ENCODE measurements at regions not wholly inside any gene's neighbourhood (a gene's known extent, or its start where the extent isn't known, plus 50 kb on each side); places are given as distances from the start of the nearest gene placed in this dataset.
A peak's percentile ranks its signal among the peaks of the same experiment; 100 is the strongest.

DNA sequence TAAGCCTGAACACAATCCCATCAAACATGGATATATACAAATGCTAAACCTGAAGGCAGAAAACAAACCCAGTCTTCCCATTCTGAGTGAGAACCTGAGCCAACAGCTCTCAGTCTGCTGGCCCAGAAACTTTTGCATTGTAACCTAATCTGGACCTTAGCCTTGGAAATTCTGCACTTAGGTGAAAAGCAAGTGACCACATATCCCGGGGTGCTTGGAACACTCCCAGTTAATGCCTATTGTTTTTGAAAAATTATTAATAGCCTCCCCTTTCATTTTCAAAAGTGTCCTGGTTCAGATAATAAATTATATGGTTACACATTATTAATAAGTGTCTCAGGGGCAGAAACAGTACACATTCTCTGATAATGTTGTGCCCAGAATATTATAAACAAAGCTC is 228.3 kb upstream of the TARS1 start:
- DNase-seq, result no peak

DNA sequence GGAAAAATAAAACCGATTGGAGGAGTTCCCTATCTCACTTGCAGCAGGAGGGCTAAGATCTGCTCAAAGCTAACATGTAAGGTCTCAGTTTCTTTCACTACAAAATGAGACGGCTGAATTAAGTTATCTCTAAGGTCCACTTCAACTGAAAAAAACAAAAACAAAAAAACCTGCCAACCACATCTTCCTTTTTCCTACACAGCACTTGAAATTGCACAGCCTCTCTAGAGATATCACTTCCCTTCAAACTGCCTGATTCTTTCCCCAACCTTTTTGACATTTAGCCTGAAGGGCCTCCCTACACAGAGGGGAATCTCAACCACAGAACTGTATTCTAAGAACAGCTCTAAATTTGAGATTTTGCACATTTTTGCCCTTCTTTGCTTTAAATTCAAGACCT is 227.9 kb upstream of the TARS1 start:
- no peak for DNase-seq

DNA sequence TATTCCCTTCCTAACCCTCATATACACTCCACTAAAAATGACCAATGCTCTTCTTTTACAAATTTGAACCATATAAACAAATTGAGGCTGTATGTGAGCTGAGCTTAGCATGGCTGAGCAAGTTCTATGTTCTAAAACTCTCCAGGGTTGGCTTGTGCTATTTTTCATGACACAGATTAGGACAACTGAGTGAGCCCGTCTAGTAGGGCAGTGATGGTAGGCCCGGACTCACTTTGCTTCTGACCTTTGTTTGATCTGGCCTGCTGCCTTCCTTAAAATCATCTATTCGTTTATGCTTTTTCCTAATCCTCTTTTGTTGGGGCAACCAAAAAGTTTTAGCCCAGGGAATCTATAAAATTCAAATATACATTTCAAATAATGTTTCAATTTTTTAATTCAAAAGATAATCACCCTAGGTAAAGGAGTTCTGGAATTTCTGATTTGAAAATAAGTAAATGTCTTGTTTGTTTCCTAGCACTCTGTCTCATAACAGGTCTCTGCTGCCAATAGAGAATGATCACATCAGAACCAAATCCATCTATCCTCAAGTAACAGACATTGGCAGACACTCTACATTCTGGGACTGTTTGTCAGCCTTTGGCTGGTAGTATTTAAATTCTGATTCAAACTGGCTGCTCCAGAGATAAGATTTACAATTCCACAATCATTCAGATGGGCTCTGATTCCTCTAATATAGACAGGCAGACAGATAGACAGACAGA is 217.0 kb upstream of the TARS1 start:
- no peak for DNase-seq

DNA sequence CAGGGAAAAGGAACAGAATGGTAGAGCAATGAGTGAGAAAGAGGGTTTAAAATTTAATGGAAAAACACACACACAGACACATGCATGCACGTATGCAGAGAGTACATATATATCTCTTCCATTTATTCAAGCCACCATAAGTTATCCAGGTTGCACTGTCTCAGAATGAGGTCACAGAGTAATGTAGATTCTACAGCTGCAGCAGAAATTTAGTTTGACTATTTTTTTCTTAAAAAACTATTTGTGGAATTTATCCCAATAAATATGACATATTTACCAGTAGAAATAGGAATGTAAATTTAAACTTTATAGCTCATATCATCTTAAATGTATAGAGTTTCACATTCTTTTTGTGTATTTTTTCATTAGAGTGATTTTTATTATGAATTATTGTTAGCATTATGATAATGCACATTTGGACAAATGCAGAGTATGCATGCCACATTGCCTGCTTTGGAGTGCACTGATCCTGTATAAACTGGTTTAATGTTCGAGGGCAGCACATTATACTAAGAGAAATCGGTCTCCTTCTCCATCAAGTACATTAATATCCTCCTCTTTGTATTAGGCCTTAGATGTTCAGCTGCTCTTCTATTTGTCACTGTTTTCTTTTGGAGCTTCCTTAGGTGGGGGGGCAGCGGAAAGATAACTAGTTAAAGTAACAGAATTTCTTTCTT is 216.3 kb upstream of the TARS1 start:
- DNase-seq, result no peak

DNA sequence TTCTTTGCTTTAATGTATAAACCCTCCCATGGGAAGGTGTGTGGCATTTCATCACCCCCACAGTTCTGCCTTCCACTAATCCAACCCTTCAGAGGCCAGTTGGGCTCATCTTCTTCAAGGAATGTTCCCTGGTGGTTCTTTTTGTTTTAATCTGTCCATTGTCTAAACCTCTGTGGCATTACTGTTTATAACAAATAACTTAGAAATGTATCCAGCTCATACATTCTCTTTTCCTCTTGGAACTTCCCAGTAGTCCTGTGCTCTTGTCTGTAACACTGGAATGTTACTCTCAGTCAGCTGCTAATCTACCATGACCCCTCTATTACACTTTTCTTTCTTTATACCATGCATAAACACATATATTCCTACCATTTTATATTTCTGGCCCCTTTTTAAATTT is 213.5 kb upstream of the TARS1 start:
- no peak for DNase-seq

DNA sequence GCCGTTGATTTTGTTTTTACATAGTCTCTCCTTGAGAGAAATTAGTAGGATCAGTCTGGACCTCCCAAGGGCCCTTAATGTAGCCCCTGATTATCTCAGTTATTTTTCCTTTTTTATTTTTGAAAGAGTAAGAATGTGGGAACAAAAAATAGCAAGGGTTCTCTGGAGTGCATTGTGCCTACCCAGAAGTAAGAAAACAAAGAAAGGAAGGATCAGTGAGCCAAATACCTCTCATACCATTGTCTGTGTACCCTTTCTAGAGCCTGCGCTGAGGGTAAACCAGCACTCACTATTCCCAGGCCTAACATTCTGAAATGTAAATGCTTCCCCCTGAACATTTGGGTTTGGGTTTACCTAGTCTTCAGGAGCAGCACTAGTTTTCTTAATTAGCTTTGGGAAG is 213.0 kb upstream of the TARS1 start:
- DNase-seq, result no peak

DNA sequence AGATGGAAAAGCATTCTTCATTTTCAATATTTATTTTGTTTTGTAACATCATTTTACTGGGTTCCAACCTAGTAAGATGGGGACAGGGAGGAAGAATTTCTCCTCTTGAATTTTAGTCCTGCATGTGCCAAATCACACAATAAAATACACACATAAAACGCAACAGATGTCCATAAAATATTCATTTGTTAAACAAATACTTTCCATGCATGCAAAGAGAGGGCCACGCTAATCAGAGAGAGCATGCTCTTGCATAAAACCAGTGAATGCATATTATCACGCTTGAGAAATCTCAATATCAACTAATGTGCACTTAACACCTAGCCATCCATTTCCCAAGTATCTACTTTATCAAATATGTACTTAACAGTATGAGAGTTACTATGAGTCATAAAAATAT is 212.6 kb upstream of the TARS1 start:
- DNase-seq, result no peak

DNA sequence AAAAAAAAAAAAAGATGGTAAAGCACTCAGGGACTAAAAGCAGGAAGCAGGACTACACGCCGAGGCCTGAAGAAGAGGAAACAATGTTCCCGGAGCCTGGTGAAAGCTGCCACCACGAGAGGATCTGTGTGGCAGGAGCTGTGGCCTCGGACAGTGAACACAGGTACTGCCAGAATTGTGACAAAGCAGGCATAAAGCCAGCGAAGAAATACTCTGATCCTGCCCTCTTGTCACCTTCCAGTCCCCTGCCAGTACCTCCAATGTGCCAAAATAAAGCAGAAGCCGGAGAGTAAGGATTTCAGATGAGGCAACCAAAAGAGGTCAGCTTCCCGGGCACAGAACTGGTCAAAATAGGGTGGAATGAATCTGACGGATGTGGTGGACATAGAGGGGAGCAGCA is 211.5 kb upstream of the TARS1 start:
- DNase-seq, result no peak

DNA sequence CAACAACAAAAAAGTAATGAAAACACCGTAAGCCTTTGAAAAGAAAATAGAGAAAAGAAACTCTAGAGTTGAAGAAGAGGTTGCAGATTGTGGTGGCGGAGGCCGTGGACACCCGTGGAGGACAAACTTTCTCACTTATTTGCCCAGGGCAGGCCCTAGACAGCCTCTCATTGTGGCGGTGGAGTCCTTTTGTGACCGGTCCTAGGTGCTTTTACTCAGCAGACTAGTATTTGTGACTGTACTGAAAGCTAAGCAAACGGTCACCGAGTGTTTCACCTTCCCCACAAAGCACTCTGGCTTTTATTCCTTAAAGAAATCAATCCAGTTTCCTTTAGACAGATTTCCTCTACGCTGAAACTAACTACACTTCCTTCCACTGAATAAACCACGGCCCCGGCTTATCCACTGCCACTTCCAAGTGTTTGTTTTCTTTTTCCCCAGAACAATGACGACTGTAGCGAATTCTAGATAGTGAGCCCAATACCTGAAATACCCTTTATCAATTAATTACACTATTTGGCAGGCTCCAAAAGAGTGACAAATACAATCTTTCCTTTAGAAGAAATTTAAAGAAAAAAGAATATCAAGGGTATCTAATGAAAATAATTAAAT is 210.2 kb upstream of the TARS1 start:
- no peak for DNase-seq

DNA sequence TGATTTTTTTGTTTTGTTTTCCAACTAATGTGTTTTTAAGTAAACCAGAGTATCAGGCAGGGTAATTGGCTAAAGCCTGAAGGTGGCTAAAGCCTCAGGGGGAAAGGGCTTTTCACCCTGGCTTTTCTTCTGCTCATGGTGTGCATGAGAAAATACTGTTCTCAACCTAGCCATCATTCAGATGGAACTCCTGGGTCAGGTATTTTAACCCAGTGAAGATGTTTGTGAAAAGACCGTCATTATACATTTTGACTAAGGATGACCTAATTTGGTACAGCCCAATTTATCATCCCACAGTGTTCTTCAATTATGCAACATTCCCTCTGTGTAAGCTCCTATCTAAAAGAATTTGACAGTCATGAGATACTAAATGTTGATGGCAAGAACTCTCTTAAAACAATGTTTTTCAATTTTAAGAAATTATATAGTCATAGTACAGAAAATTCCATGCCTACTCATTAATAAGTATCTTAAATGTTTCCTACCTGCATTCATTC is 209.5 kb upstream of the TARS1 start:
- no peak for DNase-seq

DNA sequence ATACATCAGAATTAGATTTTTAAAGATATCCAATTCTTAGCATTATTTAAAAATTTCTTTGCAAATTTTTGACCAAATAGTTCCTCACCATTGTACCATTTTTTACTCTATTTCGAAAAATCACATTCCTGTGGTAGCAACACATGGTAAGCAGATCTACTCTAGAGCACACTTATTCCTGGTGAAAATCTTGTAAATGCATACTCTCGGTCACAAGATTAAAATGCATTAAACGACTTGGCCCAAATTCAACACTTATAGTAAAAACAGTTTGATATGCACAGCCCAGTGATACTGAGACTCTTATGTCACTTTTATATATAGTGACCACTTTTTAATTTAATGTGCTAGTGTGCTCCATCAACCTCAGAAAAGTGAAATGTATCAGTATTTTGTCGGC is 208.8 kb upstream of the TARS1 start:
- DNase-seq, result no peak

DNA sequence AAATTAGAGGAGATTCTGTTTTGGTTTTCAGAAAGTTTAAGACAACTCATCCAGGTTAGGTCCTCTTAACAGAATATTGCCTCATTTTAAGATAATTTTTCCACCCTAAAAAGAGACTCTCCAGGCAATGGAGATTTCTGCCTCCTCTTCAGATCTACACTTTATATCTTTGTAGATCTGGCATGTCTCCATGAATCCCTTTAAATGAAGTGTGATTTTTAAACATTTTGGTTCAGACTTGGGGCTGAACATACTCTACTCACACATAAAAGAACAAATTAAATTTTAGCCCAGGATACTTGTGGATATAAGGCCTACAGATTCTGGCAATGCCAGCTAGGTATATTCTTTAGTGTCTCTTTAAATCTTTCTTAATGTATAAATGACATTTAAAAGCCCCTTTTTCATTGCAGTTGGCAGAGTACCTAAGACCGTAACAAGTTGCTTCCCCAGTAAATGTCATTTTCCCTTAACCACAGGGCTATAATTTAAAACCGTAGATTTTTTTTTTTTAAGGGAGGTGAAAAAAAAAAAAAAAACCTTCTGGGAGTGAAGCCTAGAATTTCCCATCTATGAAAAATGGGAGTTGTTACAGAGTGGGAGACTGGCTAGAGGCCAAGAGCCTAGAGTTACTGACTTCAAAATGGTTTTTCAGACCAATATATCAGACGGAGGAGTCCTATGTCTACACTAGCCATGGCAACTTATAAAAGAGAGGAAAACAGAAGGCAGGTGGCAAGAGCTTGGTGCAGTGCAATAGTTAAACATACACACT is 207.8 kb upstream of the TARS1 start:
- DNase-seq, result no peak

DNA sequence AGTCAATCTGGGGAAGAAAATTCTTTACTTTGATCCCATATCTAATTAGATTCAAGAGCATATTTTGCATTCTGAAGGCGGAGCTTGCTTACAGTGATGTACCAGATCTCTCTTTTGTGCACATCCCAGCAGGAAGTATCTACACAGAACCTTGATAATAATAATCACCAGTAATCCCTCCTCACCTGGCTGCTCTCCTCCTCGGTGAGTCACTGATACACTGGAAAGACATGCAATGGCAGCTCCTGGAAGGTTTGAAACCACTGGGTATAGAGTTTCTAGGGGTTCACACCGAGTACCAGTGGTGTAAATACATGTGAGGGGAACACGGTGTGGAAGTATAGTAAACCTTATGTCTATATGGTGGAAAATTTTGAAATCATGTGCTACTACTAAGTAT is 205.5 kb upstream of the TARS1 start:
- DNase-seq, result no peak

DNA sequence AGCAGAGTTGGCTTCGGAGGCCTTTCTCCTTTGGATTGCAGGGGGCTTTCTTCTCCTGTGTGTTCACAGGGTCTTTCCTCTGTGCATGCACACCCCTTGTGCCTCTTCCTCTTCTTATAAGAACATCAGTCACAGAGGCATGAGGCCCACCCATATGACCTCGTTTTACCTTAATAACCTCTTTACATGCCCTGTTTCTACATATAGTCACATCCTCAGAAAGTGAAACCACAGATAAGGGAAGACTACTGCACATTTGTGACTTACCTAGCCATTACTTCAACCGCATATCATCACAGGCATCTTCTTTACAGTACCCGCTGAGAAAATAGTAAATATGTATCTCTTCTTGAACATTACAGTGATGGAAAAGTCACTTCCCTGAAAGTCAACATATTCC is 204.9 kb upstream of the TARS1 start:
- peak in 1 of 5 donors; percentile 17 for DNase-seq

DNA sequence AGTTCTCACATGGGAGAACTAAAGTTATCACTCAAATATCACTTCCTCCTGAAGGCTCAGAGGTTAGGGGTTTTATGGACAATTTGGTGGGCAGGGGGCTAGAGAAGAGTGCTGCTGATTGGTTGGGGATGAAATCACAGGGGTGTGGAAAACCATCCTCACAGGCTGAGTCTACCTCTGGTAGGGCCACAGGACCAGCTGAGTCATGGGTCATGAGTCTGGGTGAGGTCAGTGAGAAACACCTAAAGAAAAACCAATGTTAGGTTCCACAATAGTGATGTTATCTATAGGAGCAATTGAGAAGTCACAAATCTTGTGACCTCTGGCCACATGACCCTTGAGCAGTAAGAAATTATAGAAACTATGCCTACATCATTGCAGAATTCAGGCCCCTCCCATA is 203.3 kb upstream of the TARS1 start:
- DNase-seq, result no peak

DNA sequence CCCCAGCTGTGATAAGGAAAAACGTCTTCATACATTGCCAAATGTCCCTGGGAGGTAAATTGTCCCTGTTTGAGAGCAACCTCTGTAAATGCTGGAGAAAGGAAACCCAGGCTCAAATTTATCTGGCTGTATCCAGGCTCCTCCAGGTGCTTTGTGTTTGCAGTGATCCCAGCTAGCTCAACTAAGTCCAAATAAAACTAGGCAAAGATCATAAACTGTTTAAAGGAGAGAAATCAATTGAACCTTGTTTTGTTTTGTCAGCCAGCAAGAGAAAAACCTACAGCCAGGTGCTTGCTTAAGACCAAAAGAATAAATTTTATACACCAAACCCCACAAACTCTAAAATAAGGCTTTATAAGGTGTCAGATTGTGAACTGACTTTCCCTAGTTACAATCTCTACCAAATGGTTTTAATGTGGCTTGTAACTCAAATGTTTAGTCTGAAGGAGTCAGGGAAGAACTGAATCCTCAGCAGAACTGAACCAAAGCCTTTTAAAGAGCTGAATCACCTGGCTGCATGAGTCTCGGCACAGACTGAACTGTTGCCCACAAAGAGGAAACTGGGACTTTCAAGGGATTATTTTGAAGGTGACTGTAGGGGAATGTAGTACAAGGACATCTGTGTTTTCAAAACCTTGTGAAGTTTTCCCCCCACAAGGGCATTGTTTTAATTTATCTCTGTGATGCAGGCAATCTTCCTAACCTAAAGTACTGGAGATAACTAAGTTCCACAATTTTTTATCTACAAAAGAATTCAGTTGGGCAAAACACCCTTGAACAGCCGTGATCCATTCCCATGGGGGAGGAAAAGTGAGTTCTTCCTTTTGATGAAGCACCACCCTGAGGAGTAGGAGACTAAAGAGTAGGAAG is 201.7 kb upstream of the TARS1 start:
- no peak for DNase-seq

DNA sequence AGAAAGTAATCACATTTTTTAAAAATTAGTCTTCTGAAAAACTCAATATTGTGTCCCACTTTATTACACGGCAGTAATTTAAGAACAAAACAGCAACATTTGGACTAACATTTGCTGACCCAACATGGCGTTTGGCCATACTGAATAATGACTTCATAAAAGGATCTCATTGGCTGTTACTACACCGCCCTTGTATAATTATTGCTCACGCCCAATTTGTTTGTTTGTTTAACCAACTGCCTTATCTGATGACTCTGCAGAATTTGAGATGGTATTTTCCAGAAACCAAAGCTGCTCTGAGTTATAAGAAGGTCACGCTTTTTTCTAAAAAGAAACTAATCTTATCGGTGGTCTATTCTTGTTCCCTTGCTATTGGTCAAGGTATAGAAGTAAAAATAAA is 200.2 kb upstream of the TARS1 start:
- DNase-seq, result no peak

DNA sequence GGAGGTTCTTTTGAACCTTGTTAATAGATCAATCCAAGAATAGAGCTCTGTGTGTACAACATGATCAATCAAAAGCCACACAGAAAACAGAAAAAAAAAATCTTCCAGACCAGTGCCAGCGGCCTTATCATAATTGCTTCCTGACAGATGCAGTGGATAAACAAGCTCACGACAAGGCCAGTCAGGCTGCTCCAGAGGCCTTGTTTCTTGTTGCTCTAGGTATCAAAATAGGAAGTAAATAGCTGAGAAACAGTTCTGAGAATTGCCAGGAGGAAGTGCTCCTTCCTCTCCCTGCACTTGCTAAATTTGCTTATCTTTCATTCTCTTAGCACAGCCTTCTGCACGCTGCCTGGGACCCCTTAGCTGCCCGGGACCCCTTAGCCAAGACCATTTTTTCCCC is 199.0 kb upstream of the TARS1 start:
- DNase-seq, result peak in 1 of 5 donors; percentile 23

DNA sequence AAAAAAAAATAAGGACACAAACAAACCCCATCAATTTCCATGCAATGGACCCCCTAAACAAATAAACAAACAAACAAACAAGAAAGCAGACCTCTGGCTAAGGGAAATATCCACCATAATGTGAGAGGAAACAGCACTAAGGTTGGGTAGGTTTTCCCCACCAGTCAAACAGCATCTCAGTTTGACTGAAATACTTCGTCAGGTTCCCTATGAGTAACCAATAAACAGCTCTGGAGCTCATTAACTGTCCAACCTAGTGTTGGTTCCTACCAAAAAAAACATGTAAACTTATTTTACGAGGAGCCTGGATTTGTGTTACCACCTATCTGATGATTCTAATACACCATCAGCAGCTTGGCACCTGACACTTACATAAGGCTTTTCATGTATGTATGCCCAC is 198.5 kb upstream of the TARS1 start:
- no peak for DNase-seq

DNA sequence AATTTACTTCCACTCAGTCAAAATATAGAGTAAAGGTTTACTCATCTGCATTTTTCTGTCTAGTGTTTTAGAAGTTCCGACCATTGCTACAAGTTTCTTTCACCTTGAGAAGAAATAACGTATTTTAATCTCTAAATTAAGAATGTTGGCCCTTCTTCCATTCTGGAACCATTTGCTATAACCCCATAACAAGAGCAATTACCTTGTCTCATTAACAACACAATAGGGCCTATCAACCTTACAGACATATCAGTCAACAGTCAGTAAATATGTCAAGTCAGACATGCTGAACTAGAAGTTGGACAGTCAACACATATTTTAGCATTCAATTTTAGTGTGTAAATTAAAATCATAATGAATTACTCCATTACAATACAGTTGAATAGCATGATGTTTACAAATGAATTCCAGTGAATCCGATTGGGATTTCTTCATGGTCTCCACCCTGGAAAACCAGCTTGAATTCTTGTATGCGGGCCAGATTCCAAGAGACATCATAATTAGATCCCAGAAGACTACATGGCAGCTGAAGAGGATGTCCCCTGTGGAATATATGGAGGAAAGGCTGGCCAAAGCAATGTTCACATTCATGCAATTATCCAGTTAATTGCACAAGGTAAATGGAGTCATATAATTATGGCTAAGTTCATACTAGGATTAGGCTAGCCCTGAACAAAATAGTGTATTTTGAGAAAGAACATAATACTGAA is 196.2 kb upstream of the TARS1 start:
- no peak for DNase-seq

DNA sequence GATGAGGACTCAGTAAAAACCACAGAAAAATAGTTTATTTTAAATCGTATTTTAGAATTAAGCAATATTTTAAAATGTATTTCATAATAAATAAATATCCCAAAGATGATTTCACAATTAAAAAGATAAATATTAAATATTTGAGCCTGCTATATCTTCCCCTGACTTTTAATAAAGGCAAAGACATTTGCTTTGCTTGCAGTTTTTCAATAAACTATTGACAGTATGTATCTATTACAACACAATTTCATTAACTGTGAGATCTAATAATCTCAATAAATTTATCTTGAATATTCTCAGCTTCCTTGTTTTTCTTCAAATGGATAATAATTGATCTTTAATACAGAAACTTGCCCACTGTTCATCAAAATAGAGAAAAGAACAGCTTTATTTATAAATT is 186.2 kb upstream of the TARS1 start:
- DNase-seq, result no peak
